SU-DHL-6 (cell line): ENCODE measurements at regions not wholly inside any gene's neighbourhood (a gene's known extent, or its start where the extent isn't known, plus 50 kb on each side); places are given as distances from the start of the nearest gene placed in this dataset.
"Not testable (repeated sequence)": the region's sequence is repeated elsewhere in the genome, so short reads cannot be mapped to it uniquely, and the experiment has no call there.

ENCODE experiments used
- H2AFZ ChIP-seq: fragments of 200-600 bp; sonication (generic); 2 replicates; pipeline ENCODE4 v1.6.1; 2014; ENCODE audit warnings: low read depth, mild to moderate bottlenecking, moderate library complexity, mixed read lengths, antibody characterized with exemption, low read length; ENCODE audit not compliant: severe bottlenecking
- H3F3A ChIP-seq: fragments of 200-600 bp; shearing (Covaris generic); 2 replicates; pipeline ENCODE4 v1.6.0; 2016; ENCODE audit warnings: antibody characterized with exemption, mild to moderate bottlenecking; ENCODE audit not compliant: insufficient read depth
- H3K27ac ChIP-seq: fragments of 200-600 bp; sonication (generic); 2 replicates; pipeline ENCODE4 v1.5.1; 2016; ENCODE audit warnings: low read depth, mild to moderate bottlenecking, low read length, moderate library complexity, mixed read lengths
- H3K27me3 ChIP-seq: fragments of 200-600 bp; sonication (generic), shearing (Covaris generic); 2 replicates; pipeline ENCODE4 v1.6.0; 2014; ENCODE audit warnings: mild to moderate bottlenecking, low read length
- H3K36me3 ChIP-seq: fragments of 200-600 bp; sonication (generic); 2 replicates; pipeline ENCODE4 v1.6.1; 2014; ENCODE audit warnings: mild to moderate bottlenecking, low read length, mixed read lengths
- H3K4me2 ChIP-seq: fragments of 300-600, 200-600 bp; shearing (Covaris generic), sonication (generic); 2 replicates; pipeline ENCODE4 v1.6.0; 2014; ENCODE audit warnings: low read length, low read depth, mild to moderate bottlenecking; ENCODE audit not compliant: poor library complexity, severe bottlenecking
- H3K4me3 ChIP-seq: fragments of 200-600 bp; sonication (generic); 2 replicates; pipeline ENCODE4 v1.5.1; 2014; ENCODE audit warnings: antibody characterized with exemption, low read length, mild to moderate bottlenecking, mixed read lengths; ENCODE audit not compliant: insufficient read depth, poor library complexity, severe bottlenecking
- H3K79me2 ChIP-seq: fragments of 200-600 bp; sonication (generic); 2 replicates; pipeline ENCODE4 v1.6.1; 2014; ENCODE audit warnings: mild to moderate bottlenecking, low read length, moderate library complexity; ENCODE audit not compliant: insufficient read depth
- H3K9ac ChIP-seq: fragments of 200-600 bp; sonication (generic); 2 replicates; pipeline ENCODE4 v1.7.0; 2014; ENCODE audit warnings: mild to moderate bottlenecking, low read length
- H3K9me2 ChIP-seq: fragments of 200-600 bp; sonication (generic); replicated peaks from 2 replicates; pipeline ENCODE4 v1.6.1; 2014; ENCODE audit warnings: low read length; ENCODE audit not compliant: insufficient read depth
- H3K9me3 ChIP-seq: fragments of 200-600 bp; sonication (generic); 2 replicates; pipeline ENCODE4 v1.6.1; 2014; ENCODE audit warnings: low read length, mixed read lengths; ENCODE audit not compliant: insufficient read depth
- H4K20me1 ChIP-seq: fragments of 200-600 bp; sonication (generic); 2 replicates; pipeline ENCODE4 v1.6.1; 2014; ENCODE audit warnings: low read depth, mild to moderate bottlenecking, antibody characterized with exemption, low read length, moderate library complexity, mixed read lengths
- EZH2phosphoT487 ChIP-seq: fragments of 200-600 bp; sonication (generic), shearing (Covaris generic); conservative IDR thresholded peaks from 2 replicates; pipeline ENCODE4 v1.6.1; 2018; ENCODE audit warnings: mild to moderate bottlenecking, antibody characterized with exemption, low read length, moderate library complexity, mixed read lengths
- TF ChIP-seq, protein P1 (sequence below): fragments of 200-600 bp; sonication (generic); IDR thresholded peaks from one replicate; pipeline ENCODE4 v1.5.1; 2017; ENCODE audit warnings: antibody characterized with exemption, mild to moderate bottlenecking, low read length, moderate library complexity; ENCODE audit not compliant: insufficient read depth, poor library complexity, severe bottlenecking

DNA sequence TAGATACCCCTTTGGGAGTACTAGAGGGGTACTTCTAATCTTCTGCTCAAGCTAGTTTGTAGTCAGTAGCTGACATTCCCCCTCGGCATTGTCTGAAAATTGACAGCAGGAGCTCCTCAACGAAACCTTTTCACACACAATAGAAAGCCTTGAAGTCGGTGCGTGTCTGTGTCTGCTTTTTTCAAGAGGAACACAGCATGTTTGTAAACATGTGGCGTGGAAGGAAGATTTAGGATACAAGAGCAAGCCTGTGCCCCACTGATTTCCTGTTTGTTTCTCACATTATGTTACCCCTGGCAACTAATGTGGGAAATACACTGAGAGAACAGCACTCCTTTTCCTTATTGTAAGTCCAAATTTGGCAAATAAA is 252.6 kb downstream of the ANKRD50 start:
- no peaks in the 10 kb centered on the region for H4K20me1 ChIP-seq
- H3K27me3 ChIP-seq = no peaks in the 10 kb centered on the region
- no peaks in the 10 kb centered on the region for H3K9me3 ChIP-seq
- H2AFZ ChIP-seq = no peak overlapping the region
- no peak overlapping the region for H3K27ac ChIP-seq
- no peak for TF ChIP-seq EZH2phosphoT487
- TF ChIP-seq, protein P1, sequence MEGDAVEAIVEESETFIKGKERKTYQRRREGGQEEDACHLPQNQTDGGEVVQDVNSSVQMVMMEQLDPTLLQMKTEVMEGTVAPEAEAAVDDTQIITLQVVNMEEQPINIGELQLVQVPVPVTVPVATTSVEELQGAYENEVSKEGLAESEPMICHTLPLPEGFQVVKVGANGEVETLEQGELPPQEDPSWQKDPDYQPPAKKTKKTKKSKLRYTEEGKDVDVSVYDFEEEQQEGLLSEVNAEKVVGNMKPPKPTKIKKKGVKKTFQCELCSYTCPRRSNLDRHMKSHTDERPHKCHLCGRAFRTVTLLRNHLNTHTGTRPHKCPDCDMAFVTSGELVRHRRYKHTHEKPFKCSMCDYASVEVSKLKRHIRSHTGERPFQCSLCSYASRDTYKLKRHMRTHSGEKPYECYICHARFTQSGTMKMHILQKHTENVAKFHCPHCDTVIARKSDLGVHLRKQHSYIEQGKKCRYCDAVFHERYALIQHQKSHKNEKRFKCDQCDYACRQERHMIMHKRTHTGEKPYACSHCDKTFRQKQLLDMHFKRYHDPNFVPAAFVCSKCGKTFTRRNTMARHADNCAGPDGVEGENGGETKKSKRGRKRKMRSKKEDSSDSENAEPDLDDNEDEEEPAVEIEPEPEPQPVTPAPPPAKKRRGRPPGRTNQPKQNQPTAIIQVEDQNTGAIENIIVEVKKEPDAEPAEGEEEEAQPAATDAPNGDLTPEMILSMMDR = no peak
- H3F3A ChIP-seq = no peaks in the 10 kb centered on the region
- H3K4me3 ChIP-seq = no peak overlapping the region
- H3K9me2 ChIP-seq = no peaks in the 10 kb centered on the region
- H3K9ac ChIP-seq = no peak overlapping the region
- H3K79me2 ChIP-seq = no peaks in the 10 kb centered on the region
- H3K36me3 ChIP-seq = no peaks in the 10 kb centered on the region
- no peak overlapping the region for H3K4me2 ChIP-seq

DNA sequence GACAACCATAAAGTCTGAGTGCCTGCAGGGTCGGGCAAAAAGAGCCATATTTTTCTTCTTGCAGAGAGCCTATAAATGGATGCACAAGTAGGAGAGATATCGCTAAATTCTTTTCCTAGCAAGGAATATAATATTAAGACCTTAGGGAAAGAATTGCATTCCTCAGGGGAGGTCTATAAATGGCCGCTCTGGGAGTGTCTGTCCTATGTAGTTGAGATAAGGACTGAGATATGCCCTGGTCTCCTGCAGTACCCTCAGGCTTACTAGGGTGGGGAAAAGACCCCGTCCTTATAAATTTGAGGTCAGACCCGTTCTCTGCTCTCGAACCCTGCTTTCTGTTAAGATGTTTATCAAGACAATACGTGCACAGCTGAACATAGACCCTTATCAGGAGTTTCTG is 250.9 kb downstream of the ANKRD50 start:
- H3K9me3 ChIP-seq, H3K4me3 ChIP-seq, H3K27ac ChIP-seq: not testable (repeated sequence)

DNA sequence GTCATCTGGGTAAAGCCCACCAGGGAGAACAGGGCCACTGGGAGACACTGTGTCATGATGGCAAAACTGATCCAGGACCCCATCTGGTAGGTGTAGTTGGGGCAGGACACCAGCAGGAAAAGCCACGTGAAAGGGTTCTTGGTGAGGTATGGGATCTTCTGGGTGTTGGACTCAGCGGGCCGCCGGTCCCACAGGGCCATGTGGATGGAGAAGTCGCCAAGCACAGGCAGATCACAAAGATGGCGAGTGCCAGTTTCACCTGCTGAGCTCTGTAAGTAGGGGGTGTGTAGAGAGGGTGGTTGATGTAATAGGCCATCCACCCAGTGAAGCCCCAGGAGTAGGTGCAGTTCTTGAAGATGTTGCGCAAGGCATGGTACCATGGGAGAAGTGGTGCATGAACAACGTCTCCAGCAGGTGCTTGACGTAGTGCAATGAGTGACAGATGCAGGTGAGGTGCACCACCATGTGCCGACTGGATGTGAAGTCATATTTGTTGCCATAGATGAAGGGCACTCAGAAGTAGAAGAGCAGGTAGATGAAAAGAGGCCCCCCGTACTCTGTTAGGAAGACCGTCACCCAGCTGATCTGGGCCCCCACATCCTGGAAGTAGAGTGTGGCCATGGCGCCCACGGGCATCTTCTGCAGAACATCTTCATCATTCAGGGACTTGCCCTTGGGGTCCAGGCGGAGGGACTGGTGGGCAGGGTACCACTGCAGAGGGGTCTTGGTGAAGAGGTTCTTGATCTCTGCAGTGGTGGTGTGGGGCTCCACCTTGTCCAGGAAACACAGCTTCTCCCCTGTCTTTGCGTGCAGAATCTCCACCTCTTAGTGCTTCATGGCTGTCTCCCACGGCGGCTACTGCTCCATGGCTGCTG is 249.3 kb downstream of the ANKRD50 start:
- H3K4me3 ChIP-seq = no peak overlapping the region
- H3K9me3 ChIP-seq = no peaks in the 10 kb centered on the region
- no peaks in the 10 kb centered on the region for H3K27me3 ChIP-seq
- no peak overlapping the region for H3K9ac ChIP-seq
- no peak overlapping the region for H3K4me2 ChIP-seq
- no peaks in the 10 kb centered on the region for H3K9me2 ChIP-seq
- no peak overlapping the region for H3K27ac ChIP-seq
- H3K36me3 ChIP-seq = no peaks in the 10 kb centered on the region
- no peak overlapping the region for H2AFZ ChIP-seq
- H3K79me2 ChIP-seq = no peaks in the 10 kb centered on the region
- TF ChIP-seq, protein P1 = no peak
- TF ChIP-seq EZH2phosphoT487 = no peak
- no peaks in the 10 kb centered on the region for H4K20me1 ChIP-seq
- H3F3A ChIP-seq = no peaks in the 10 kb centered on the region

More for the DNA sequence above, 250.9 kb downstream of the ANKRD50 start:
- H4K20me1 ChIP-seq, H3F3A ChIP-seq, H2AFZ ChIP-seq, H3K9me2 ChIP-seq, H3K36me3 ChIP-seq, H3K4me2 ChIP-seq, H3K79me2 ChIP-seq, H3K27me3 ChIP-seq, H3K9ac ChIP-seq: not testable (repeated sequence)

DNA sequence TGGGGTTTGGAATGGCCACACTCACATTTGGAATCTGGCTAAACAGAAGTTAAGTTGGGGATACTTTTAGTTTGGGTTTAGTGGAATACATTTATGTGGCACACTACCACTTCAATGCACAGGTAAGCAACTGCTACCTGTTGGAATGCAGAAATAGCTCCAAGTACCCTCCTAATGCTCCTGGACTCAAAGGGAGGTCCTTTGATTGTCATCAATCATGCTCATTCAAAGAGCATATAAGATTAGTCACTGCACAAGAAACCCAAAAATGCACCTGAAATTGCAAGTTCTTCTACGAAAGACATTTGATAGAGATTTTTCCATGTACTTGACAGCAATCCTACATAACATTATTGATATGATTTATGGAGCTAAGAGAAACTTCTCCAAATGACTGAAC is 247.7 kb downstream of the ANKRD50 start:
- no peaks in the 10 kb centered on the region for H3K9me3 ChIP-seq
- H4K20me1 ChIP-seq = no peaks in the 10 kb centered on the region
- no peaks in the 10 kb centered on the region for H3K36me3 ChIP-seq
- H3F3A ChIP-seq = no peaks in the 10 kb centered on the region
- H2AFZ ChIP-seq = no peak overlapping the region
- H3K27ac ChIP-seq = no peak overlapping the region
- H3K9me2 ChIP-seq = no peaks in the 10 kb centered on the region
- no peak for TF ChIP-seq EZH2phosphoT487
- H3K9ac ChIP-seq = no peak overlapping the region
- H3K27me3 ChIP-seq = no peaks in the 10 kb centered on the region
- no peaks in the 10 kb centered on the region for H3K79me2 ChIP-seq
- no peak overlapping the region for H3K4me3 ChIP-seq
- no peak overlapping the region for H3K4me2 ChIP-seq
